ENCODE measurements at regions not wholly inside any gene's neighbourhood (a gene's known extent, or its start where the extent isn't known, plus 50 kb on each side); places are given as distances from the start of the nearest gene placed in this dataset.
A peak's percentile ranks its signal among the peaks of the same experiment; 100 is the strongest.

GRCh38 chr4:3657902-3658529 lies 108.2 kb upstream of the ADRA2C start:
- no peaks in the 10 kb centered on the region for H3K4me1 ChIP-seq
- no peaks in the 10 kb centered on the region for H3K27me3 ChIP-seq
- intact Hi-C loops (cut with DNase I): no loop called here
- H3K9me3 ChIP-seq: no peaks in the 10 kb centered on the region
- H3K27ac ChIP-seq: no peak overlapping the region
- TF ChIP-seq, protein P1, sequence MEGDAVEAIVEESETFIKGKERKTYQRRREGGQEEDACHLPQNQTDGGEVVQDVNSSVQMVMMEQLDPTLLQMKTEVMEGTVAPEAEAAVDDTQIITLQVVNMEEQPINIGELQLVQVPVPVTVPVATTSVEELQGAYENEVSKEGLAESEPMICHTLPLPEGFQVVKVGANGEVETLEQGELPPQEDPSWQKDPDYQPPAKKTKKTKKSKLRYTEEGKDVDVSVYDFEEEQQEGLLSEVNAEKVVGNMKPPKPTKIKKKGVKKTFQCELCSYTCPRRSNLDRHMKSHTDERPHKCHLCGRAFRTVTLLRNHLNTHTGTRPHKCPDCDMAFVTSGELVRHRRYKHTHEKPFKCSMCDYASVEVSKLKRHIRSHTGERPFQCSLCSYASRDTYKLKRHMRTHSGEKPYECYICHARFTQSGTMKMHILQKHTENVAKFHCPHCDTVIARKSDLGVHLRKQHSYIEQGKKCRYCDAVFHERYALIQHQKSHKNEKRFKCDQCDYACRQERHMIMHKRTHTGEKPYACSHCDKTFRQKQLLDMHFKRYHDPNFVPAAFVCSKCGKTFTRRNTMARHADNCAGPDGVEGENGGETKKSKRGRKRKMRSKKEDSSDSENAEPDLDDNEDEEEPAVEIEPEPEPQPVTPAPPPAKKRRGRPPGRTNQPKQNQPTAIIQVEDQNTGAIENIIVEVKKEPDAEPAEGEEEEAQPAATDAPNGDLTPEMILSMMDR (IDR thresholded peaks at IDR 0.05): no peak
- no peaks in the 10 kb centered on the region for H3K36me3 ChIP-seq
- no peak for DNase-seq
- no peak overlapping the region for H3K4me3 ChIP-seq
- no peak overlapping the region for H3K9ac ChIP-seq (ENCODE audit: low read depth in 2 of 2, low read length in 2 of 2)

DNA sequence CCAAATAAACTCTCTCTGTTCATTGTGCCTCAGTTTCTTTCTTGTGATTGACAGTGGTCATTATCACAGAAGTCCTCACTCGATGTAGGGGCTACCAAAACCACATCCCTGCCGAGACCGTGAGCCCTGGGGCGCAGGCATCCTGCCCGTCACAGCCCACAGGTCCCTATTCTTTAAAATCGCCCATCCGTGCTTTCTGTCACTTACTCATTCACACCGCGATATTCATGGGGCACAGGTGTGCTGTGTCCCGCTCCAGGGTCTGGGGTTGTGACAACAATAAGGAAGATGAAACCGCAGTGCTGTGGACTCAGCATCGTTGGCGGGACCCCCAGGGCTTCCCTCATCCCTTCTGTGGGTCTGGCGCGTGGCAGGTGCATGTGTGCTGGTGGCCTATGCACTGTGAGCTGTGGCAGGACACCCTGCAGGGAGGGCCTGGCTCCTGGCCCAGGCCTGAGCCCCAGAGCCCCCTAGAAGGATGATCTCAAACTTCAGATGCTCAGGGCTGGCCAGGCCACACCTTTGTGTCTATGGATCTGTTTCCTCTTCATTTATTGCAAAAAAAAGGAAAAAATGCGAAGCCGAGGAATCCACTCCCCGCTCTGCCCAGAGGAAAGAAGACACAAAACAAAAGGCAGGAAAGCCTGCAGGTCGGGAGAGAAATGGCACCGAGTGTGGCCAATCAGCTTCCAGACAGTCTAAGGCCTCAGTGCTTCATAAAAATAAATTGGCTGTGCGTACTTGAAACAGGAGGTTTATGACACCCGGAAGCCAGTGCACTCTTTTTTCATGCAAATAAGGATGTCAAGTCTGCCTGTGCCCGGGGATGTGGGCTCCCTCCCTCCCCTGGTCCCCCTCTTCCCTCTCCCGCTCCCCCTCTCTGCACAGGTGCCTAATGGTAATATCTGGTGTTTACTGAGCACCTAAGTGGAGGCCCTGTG lies 109.5 kb upstream of the ADRA2C start:
- DNase-seq: peak; percentile 24
- Histone ChIP-seq H3K4me3 (no peak overlapping the region), H3K36me3 (no peaks in the 10 kb centered on the region), H3K27ac (no peak overlapping the region), H3K4me1 (no peaks in the 10 kb centered on the region), H3K27me3 (no peaks in the 10 kb centered on the region), H3K9me3 (no peaks in the 10 kb centered on the region), H3K9ac (ENCODE audit: low read depth in 2 of 2, low read length in 2 of 2) (no peak overlapping the region)
- TF ChIP-seq, protein P1 (IDR thresholded peaks at IDR 0.05): no peak
- intact Hi-C loops (cut with DNase I): no loop called here

DNA sequence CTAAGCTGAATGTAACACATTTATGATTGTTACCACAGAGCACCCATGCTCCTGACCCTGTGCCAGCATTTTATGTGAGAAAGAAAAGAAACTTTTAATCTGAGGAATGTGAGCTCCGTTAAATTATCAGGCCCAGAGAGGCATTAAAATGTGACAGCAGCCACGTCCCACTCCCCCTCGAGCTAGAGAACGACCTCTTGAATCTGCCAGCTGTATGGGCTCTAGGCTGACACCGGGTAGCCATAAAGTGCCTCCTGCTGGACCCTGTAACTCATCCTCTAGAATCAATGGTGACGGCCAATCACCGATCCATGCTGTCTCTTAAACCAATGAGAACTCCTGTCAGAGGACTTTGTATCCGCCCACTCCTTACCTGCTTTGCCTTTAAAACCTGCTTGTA lies 110.2 kb upstream of the ADRA2C start:
- intact Hi-C loops (cut with DNase I): no loop called here
- H3K36me3 ChIP-seq: no peaks in the 10 kb centered on the region
- H3K9ac ChIP-seq (ENCODE audit: low read depth in 2 of 2, low read length in 2 of 2): no peak overlapping the region
- TF ChIP-seq, protein P1 (IDR thresholded peaks at IDR 0.05): no peak
- H3K27me3 ChIP-seq: no peaks in the 10 kb centered on the region
- no peaks in the 10 kb centered on the region for H3K9me3 ChIP-seq
- H3K4me1 ChIP-seq: no peaks in the 10 kb centered on the region
- H3K27ac ChIP-seq: no peak overlapping the region
- no peak overlapping the region for H3K4me3 ChIP-seq
- no peak for DNase-seq

GRCh38 chr4:3655485-3655884 lies 110.7 kb upstream of the ADRA2C start:
- Histone ChIP-seq H3K4me1 (no peaks in the 10 kb centered on the region), H3K27ac (no peak overlapping the region), H3K9me3 (no peaks in the 10 kb centered on the region), H3K36me3 (no peaks in the 10 kb centered on the region), H3K27me3 (no peaks in the 10 kb centered on the region), H3K9ac (ENCODE audit: low read depth in 2 of 2, low read length in 2 of 2) (no peak overlapping the region), H3K4me3 (no peak overlapping the region)
- TF ChIP-seq, protein P1 (IDR thresholded peaks at IDR 0.05): no peak
- no peak for DNase-seq
- intact Hi-C loops (cut with DNase I): no loop called here

DNA sequence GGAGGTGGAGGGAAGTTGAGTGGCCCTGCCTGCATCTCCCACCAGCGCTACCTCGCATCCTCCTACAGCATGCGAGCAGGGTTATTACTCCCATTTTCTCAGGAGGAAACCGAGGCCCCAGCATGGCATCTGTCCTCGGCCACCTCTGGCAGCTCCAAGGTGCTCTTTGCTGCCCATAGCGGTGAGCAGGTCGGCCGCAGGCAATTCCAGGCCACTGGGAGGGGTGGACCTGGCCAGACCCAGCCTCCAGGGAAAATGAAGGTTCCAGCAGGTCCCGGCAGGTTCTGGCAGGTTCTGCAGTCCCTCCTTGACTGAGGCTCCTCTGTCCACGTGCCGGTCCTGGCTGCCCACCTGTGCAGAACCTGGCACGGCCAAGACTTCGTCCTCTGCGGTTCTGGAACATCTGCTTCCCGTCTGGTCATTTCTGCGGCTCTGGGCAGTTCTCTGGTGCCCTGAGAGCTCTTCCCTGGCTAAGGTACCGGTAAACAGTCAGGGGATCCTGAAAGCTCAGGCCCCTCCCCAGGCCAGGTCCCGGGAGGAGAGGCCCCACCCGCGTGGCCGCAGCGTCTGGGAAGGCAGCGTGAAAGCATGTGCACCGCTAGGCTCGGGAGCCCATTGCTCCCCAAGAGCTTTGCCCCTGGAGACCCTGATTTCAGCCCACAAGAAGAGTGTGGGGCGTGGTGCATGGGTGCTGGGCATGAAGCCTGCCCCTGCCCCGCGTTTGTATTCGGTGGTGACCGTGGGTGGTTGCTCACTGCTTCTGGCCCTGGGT lies 112.0 kb upstream of the ADRA2C start:
- H3K27me3 ChIP-seq: no peaks in the 10 kb centered on the region
- no peaks in the 10 kb centered on the region for H3K36me3 ChIP-seq
- no peaks in the 10 kb centered on the region for H3K9me3 ChIP-seq
- no peak overlapping the region for H3K9ac ChIP-seq (ENCODE audit: low read depth in 2 of 2, low read length in 2 of 2)
- no peak overlapping the region for H3K4me3 ChIP-seq
- DNase-seq: no peak
- intact Hi-C loops (cut with DNase I): no loop called here
- H3K4me1 ChIP-seq: no peaks in the 10 kb centered on the region
- no peak overlapping the region for H3K27ac ChIP-seq
- TF ChIP-seq, protein P1 (IDR thresholded peaks at IDR 0.05): no peak

Data from colonic mucosa (tissue), 4 donors.